ENCODE measurements at regions not wholly inside any gene's neighbourhood (a gene's known extent, or its start where the extent isn't known, plus 50 kb on each side); places are given as distances from the start of the nearest gene placed in this dataset.
"Not testable (repeated sequence)": the region's sequence is repeated elsewhere in the genome, so short reads cannot be mapped to it uniquely, and the experiment has no call there.

- DNase-seq = no peak
Measured at GRCh38 chr4:58871509-58871908, 1761.3 kb upstream of the IGFBP7 start.

GRCh38 chr4:58849026-58849425 is 1738.8 kb upstream of the IGFBP7 start:
- DNase-seq = no peak

- DNase-seq = no peak
Measured at GRCh38 chr4:58843455-58843854, 1733.3 kb upstream of the IGFBP7 start.

GRCh38 chr4:58833126-58833525 is 1722.9 kb upstream of the IGFBP7 start:
- no peak for DNase-seq

- no peak for DNase-seq
Measured at GRCh38 chr4:58825278-58825677, 1715.1 kb upstream of the IGFBP7 start.

GRCh38 chr4:58818560-58818959 is 1708.4 kb upstream of the IGFBP7 start:
- DNase-seq = not testable (repeated sequence)

GRCh38 chr4:58809948-58810347 is 1699.8 kb upstream of the IGFBP7 start:
- DNase-seq = no peak

GRCh38 chr4:58809366-58809765 is 1699.2 kb upstream of the IGFBP7 start:
- no peak for DNase-seq

GRCh38 chr4:58808817-58809216 is 1698.6 kb upstream of the IGFBP7 start:
- no peak for DNase-seq

GRCh38 chr4:58807843-58808615 is 1697.8 kb upstream of the IGFBP7 start:
- no peak for DNase-seq

GRCh38 chr4:58776627-58777026 is 1666.4 kb upstream of the IGFBP7 start:
- no peak for DNase-seq

GRCh38 chr4:58767598-58767997 is 1657.4 kb upstream of the IGFBP7 start:
- DNase-seq = no peak

GRCh38 chr4:58766763-58767162 is 1656.6 kb upstream of the IGFBP7 start:
- no peak for DNase-seq

GRCh38 chr4:58761563-58761962 is 1651.4 kb upstream of the IGFBP7 start:
- no peak for DNase-seq

GRCh38 chr4:58760737-58761136 is 1650.6 kb upstream of the IGFBP7 start:
- DNase-seq = no peak

- DNase-seq = no peak
Measured at GRCh38 chr4:58760100-58760499, 1649.9 kb upstream of the IGFBP7 start.

- DNase-seq = no peak
Measured at GRCh38 chr4:58749206-58749605, 1639.0 kb upstream of the IGFBP7 start.

- no peak for DNase-seq
Measured at GRCh38 chr4:58740897-58741296, 1630.7 kb upstream of the IGFBP7 start.

- no peak for DNase-seq
Measured at GRCh38 chr4:58739275-58739674, 1629.1 kb upstream of the IGFBP7 start.

GRCh38 chr4:58738375-58738774 is 1628.2 kb upstream of the IGFBP7 start:
- no peak for DNase-seq

GRCh38 chr4:58734030-58734674 is 1624.0 kb upstream of the IGFBP7 start:
- no peak for DNase-seq

GRCh38 chr4:58732973-58733372 is 1622.8 kb upstream of the IGFBP7 start:
- DNase-seq = no peak

GRCh38 chr4:58723954-58724353 is 1613.8 kb upstream of the IGFBP7 start:
- DNase-seq = no peak

GRCh38 chr4:58711039-58711438 is 1600.9 kb upstream of the IGFBP7 start:
- no peak for DNase-seq

GRCh38 chr4:58688568-58688967 is 1578.4 kb upstream of the IGFBP7 start:
- no peak for DNase-seq
